Esophagus muscularis mucosa (tissue), 2 donors: ENCODE measurements at regions not wholly inside any gene's neighbourhood (a gene's known extent, or its start where the extent isn't known, plus 50 kb on each side); places are given as distances from the start of the nearest gene placed in this dataset.

Experiments
- POLR2A ChIP-seq: fragments of 450-650 bp; IDR thresholded peaks from one replicate; pipeline ENCODE4 v1.6.1; 2017; ENCODE audit warnings: antibody characterized with exemption, moderate library complexity, mild to moderate bottlenecking, low read depth
- POLR2AphosphoS5 ChIP-seq, 2 donors: sonication (generic); formaldehyde crosslinking; IDR thresholded peaks; one replicate each; pipeline ENCODE4 v1.6.1; 2017; ENCODE audit warnings: antibody characterized with exemption in 2 of 2

GRCh38 chr14:22084393-22085281 lies 411.0 kb upstream of the OR4E1 start:
- TF ChIP-seq POLR2A (no peak), POLR2AphosphoS5 (IDR thresholded peaks at IDR 0.05) (no peak)
